ENCODE measurements at regions not wholly inside any gene's neighbourhood (a gene's known extent, or its start where the extent isn't known, plus 50 kb on each side); places are given as distances from the start of the nearest gene placed in this dataset.

GRCh38 chr10:22054961-22055360, 51.4 kb upstream of the DNAJC1 start:
- Histone ChIP-seq H2AK5ac (ENCODE audit: low read depth, low read length) (no peak overlapping the region), H3K36me3 (replicated peaks in 1 of 2; ENCODE audit: control insufficient read depth in 2 of 2, insufficient read depth in 2 of 2, low read length in 2 of 2) (no peaks in the 10 kb centered on the region)
- no CpG with 5 or more reads among the region's 1 CpG for WGBS, 2 donors (ENCODE audit: extremely low coverage in 2 of 2, insufficient read length in 2 of 2, insufficient replicate concordance in 1 of 2)

More at GRCh38 chr10:22054961-22055360, 51.4 kb upstream of the DNAJC1 start:
- Histone ChIP-seq H2BK12ac (ENCODE audit: low read length) (no peak overlapping the region), H3K14ac (ENCODE audit: low read length) (no peak overlapping the region), H2BK5ac (ENCODE audit: low read length) (no peak overlapping the region), H3K27ac (replicated peaks; ENCODE audit: low read length) (no peak overlapping the region), H3K23ac (ENCODE audit: low read depth, low read length, poor library complexity) (no peak overlapping the region), H3K27me3 (ENCODE audit: control insufficient read depth in 3 of 3, insufficient read depth in 3 of 3, low read depth in 1 of 3, low read length in 3 of 3) (no peaks in the 10 kb centered on the region), H4K91ac (ENCODE audit: low read depth, low read length, poor library complexity) (no peak overlapping the region), H3K9me3 (replicated peaks in 1 of 2; ENCODE audit: control insufficient read depth in 2 of 2, insufficient read depth in 1 of 2, low read depth in 1 of 2, low read length in 2 of 2) (peaks cover 2 to 13% of the 10 kb centered on the region in 2 donors), H3K79me1 (ENCODE audit: low read depth, low read length) (no peaks in the 10 kb centered on the region), H3K4me2 (ENCODE audit: insufficient read depth, low read length, poor library complexity, severe bottlenecking) (no peak overlapping the region), H3K18ac (ENCODE audit: low read length) (no peak overlapping the region), H3K9ac (ENCODE audit: low read depth, low read length, poor library complexity) (no peak overlapping the region), H3K4me1 (ENCODE audit: control insufficient read depth in 2 of 2, insufficient read depth in 1 of 2, low read depth in 1 of 2, low read length in 2 of 2) (no peaks in the 10 kb centered on the region), H2BK15ac (ENCODE audit: low read length) (no peak overlapping the region), H2AFZ (ENCODE audit: low read length) (peak overlapping the region; percentile 56), H3K4ac (ENCODE audit: low read length) (no peak overlapping the region), H3K4me3 (ENCODE audit: low read length in 2 of 2) (no peak overlapping the region), H2BK120ac (ENCODE audit: low read depth, low read length) (no peak overlapping the region), H4K8ac (ENCODE audit: low read depth, low read length) (no peak overlapping the region)
- DNase-seq (ENCODE audit: low spot score) = no peak
